OCI-LY7 (cell line): ENCODE measurements at regions not wholly inside any gene's neighbourhood (a gene's known extent, or its start where the extent isn't known, plus 50 kb on each side); places are given as distances from the start of the nearest gene placed in this dataset.

ENCODE experiments used
- BruUV-seq: library from RNA; stranded (reverse); fragments of 400-500 nt; replicated peaks from 2 replicates; lab custom pipeline; 2021; lab: Mats Ljungman, UMichigan
- CTCF ChIA-PET: fragments of 300-600 bp; sonication (Branson Sonifier 250); formaldehyde crosslinking; loops from one replicate; lab custom pipeline; 2022; ENCODE audit warnings: antibody characterized with exemption; ENCODE audit not compliant: unreplicated experiment; lab: Charles Lee
- POLR2A ChIA-PET: fragments of 300-600 bp; sonication (Branson Sonifier 250); formaldehyde crosslinking; loops from one replicate; lab custom pipeline; 2022; ENCODE audit warnings: antibody characterized with exemption; lab: Charles Lee
- DNase-seq: peaks from one replicate; pipeline ENCODE4 v3.0.0-alpha.2; 2015; ENCODE audit warnings: low spot score
- H2AFZ ChIP-seq: fragments of 200-600 bp; sonication (generic), shearing (Covaris generic); 2 replicates; pipeline ENCODE4 v1.6.1; 2014; ENCODE audit warnings: mild to moderate bottlenecking, antibody characterized with exemption, low read length, moderate library complexity
- H3K27ac ChIP-seq: fragments of 200-600 bp; sonication (generic); 2 replicates; pipeline ENCODE4 v1.5.1; 2014; ENCODE audit warnings: mixed run types, low read depth, mild to moderate bottlenecking, moderate library complexity, low read length, inconsistent platforms; ENCODE audit not compliant: poor library complexity, severe bottlenecking
- H3K36me3 ChIP-seq: fragments of 200-600 bp; sonication (generic); 2 replicates; pipeline ENCODE4 v1.6.1; 2014; ENCODE audit warnings: mild to moderate bottlenecking, antibody characterized with exemption, low read length, moderate library complexity, mixed read lengths; ENCODE audit not compliant: insufficient read depth
- H3K4me1 ChIP-seq: fragments of 200-600 bp; sonication (generic); 2 replicates; pipeline ENCODE4 v1.5.1; 2014; ENCODE audit warnings: mild to moderate bottlenecking, low read length; ENCODE audit not compliant: insufficient read depth, poor library complexity, severe bottlenecking
- H3K4me2 ChIP-seq: fragments of 200-600 bp; sonication (generic); 2 replicates; pipeline ENCODE4 v1.6.1; 2014; ENCODE audit warnings: mild to moderate bottlenecking, low read length
- H3K4me3 ChIP-seq: fragments of 200-600 bp; sonication (generic); 2 replicates; pipeline ENCODE4 v1.5.1; 2014; ENCODE audit warnings: mild to moderate bottlenecking, low read depth, low read length; ENCODE audit not compliant: poor library complexity, severe bottlenecking
- H3K79me2 ChIP-seq: fragments of 200-600 bp; sonication (generic); 2 replicates; pipeline ENCODE4 v1.6.1; 2016; ENCODE audit warnings: low read depth, mild to moderate bottlenecking, low read length, moderate library complexity, mixed read lengths; ENCODE audit not compliant: insufficient read depth
- H3K9me2 ChIP-seq: fragments of 200-600 bp; sonication (generic); 2 replicates; pipeline ENCODE4 v1.6.1; 2016; ENCODE audit warnings: mild to moderate bottlenecking, low read length, mixed read lengths; ENCODE audit not compliant: insufficient read depth
- H3K9me3 ChIP-seq: fragments of 200-600 bp; sonication (generic); 2 replicates; pipeline ENCODE4 v1.6.1; 2014; ENCODE audit warnings: mild to moderate bottlenecking, mixed run types, low read length, mixed read lengths
- H4K20me1 ChIP-seq: fragments of 200-600 bp; sonication (generic); 2 replicates; pipeline ENCODE4 v1.6.1; 2014; ENCODE audit warnings: mild to moderate bottlenecking, antibody characterized with exemption, low read length, moderate library complexity, mixed read lengths; ENCODE audit not compliant: insufficient read depth
- CTCF ChIP-seq: fragments of 200-600 bp; sonication (generic); conservative IDR thresholded peaks from 2 replicates; pipeline ENCODE4 v1.5.1; 2014; ENCODE audit warnings: mild to moderate bottlenecking, antibody characterized with exemption, low read length, moderate library complexity, mixed read lengths
- EZH2phosphoT487 ChIP-seq: fragments of 200-600 bp; sonication (generic); IDR thresholded peaks from 2 replicates; pipeline ENCODE4 v1.6.1; 2018; ENCODE audit warnings: low read depth, borderline replicate concordance, mild to moderate bottlenecking, mixed run types, antibody characterized with exemption, low read length, moderate library complexity, mixed read lengths
- intact Hi-C: fragments of 100-400 bp; cut with micrococcal nuclease; formaldehyde crosslinking; loops from one replicate; pipeline ENCODE4 v1.10.0; 2022; ENCODE audit not compliant: unreplicated experiment

- no peak for DNase-seq
- H3K4me1 ChIP-seq, result no peaks in the 10 kb centered on the region
- no peak overlapping the region for H3K4me2 ChIP-seq
- no peaks in the 10 kb centered on the region for H3K36me3 ChIP-seq
- no peaks in the 10 kb centered on the region for H4K20me1 ChIP-seq
- no peak overlapping the region for H3K4me3 ChIP-seq
- BruUV-seq, result no TSS peak
- ChIA-PET POLR2A (interaction anchor here (0.6 kb wide), 1 partner anchor 489 kb away, joined by 3 read pairs; no protein-coding TSS in a partner anchor), CTCF (no interaction called here)
- H3K9me3 ChIP-seq, result peaks cover 10% of the 10 kb centered on the region; the same call in 1 of the 2 replicates
- no peaks in the 10 kb centered on the region for H3K9me2 ChIP-seq
- no peaks in the 10 kb centered on the region for H3K79me2 ChIP-seq
- H2AFZ ChIP-seq, result no peak overlapping the region
- H3K27ac ChIP-seq, result no peak overlapping the region
- intact Hi-C loops, result no loop called here
- TF ChIP-seq CTCF (no peak), EZH2phosphoT487 (no peak)
These were observed 215.9 kb upstream of the KCNG1 start for GRCh38 chr20:51238675-51239305.

- TF ChIP-seq CTCF (no peak), EZH2phosphoT487 (no peak)
- POLR2A ChIA-PET, result no interaction called here
- Histone ChIP-seq H4K20me1 (no peaks in the 10 kb centered on the region), H3K36me3 (no peaks in the 10 kb centered on the region), H3K9me2 (no peaks in the 10 kb centered on the region), H3K4me1 (no peaks in the 10 kb centered on the region), H3K27ac (no peak overlapping the region), H3K4me2 (no peak overlapping the region), H3K9me3 (peaks cover 10% of the 10 kb centered on the region; the same call in 1 of the 2 replicates), H3K4me3 (no peak overlapping the region), H3K79me2 (no peaks in the 10 kb centered on the region), H2AFZ (no peak overlapping the region)
- no TSS peak for BruUV-seq
- intact Hi-C loops, result no loop called here
- no peak for DNase-seq
- CTCF ChIA-PET, result no interaction called here
These were observed 214.9 kb upstream of the KCNG1 start for GRCh38 chr20:51237791-51238190.

GRCh38 chr20:51237278-51237677 is 214.4 kb upstream of the KCNG1 start:
- TF ChIP-seq CTCF, result no peak
- no peak for TF ChIP-seq EZH2phosphoT487
- Histone ChIP-seq H3K9me3 (peaks cover 7% of the 10 kb centered on the region; the same call in 1 of the 2 replicates), H3K4me1 (no peaks in the 10 kb centered on the region), H4K20me1 (no peaks in the 10 kb centered on the region), H3K79me2 (no peaks in the 10 kb centered on the region), H3K27ac (no peak overlapping the region), H3K4me3 (no peak overlapping the region), H2AFZ (no peak overlapping the region), H3K36me3 (no peaks in the 10 kb centered on the region), H3K4me2 (no peak overlapping the region), H3K9me2 (no peaks in the 10 kb centered on the region)
- ChIA-PET CTCF (interaction anchor here (0.6 kb wide), 1 partner anchor 170 kb away, joined by 3 read pairs; no protein-coding TSS in a partner anchor), POLR2A (no interaction called here)
- DNase-seq, result no peak
- BruUV-seq, result no TSS peak
- intact Hi-C loops, result no loop called here
